NCI-H2196 (cell line): ENCODE measurements at regions not wholly inside any gene's neighbourhood (a gene's known extent, or its start where the extent isn't known, plus 50 kb on each side); places are given as distances from the start of the nearest gene placed in this dataset.

Experiments used
- DNase-seq: peaks from one replicate; lab custom pipeline; 2025; ENCODE audit not compliant: unreplicated experiment; lab: John Stamatoyannopoulos, UW

GRCh38 chr9:135289081-135289491 lies 190.5 kb upstream of the PPP1R26 start:
- no peak for DNase-seq

- DNase-seq, result no peak
Observed at GRCh38 chr9:135290086-135290485, 189.5 kb upstream of the PPP1R26 start.

- no peak for DNase-seq
Observed at GRCh38 chr9:135290566-135290965, 189.0 kb upstream of the PPP1R26 start.

- DNase-seq, result no peak
Observed at GRCh38 chr9:135291165-135291564, 188.4 kb upstream of the PPP1R26 start.

- no peak for DNase-seq
Observed at GRCh38 chr9:135294836-135295235, 184.7 kb upstream of the PPP1R26 start.

GRCh38 chr9:135295551-135296300 lies 183.9 kb upstream of the PPP1R26 start:
- no peak for DNase-seq

GRCh38 chr9:135296735-135297455 lies 182.7 kb upstream of the PPP1R26 start:
- DNase-seq, result no peak

GRCh38 chr9:135297456-135298075 lies 182.0 kb upstream of the PPP1R26 start:
- DNase-seq, result no peak

- DNase-seq, result no peak
Observed at GRCh38 chr9:135299239-135299590, 180.4 kb upstream of the PPP1R26 start.

GRCh38 chr9:135299651-135300345 lies 179.8 kb upstream of the PPP1R26 start:
- no peak for DNase-seq

GRCh38 chr9:135300346-135301141 lies 179.0 kb upstream of the PPP1R26 start:
- no peak for DNase-seq

GRCh38 chr9:135301271-135302263 lies 178.0 kb upstream of the PPP1R26 start:
- DNase-seq, result no peak

GRCh38 chr9:135302329-135303279 lies 177.0 kb upstream of the PPP1R26 start:
- DNase-seq, result no peak

- no peak for DNase-seq
Observed at GRCh38 chr9:135303280-135303647, 176.3 kb upstream of the PPP1R26 start.

GRCh38 chr9:135303865-135304499 lies 175.6 kb upstream of the PPP1R26 start:
- no peak for DNase-seq

- DNase-seq, result no peak
Observed at GRCh38 chr9:135304886-135305285, 174.7 kb upstream of the PPP1R26 start.

GRCh38 chr9:135305546-135306180 lies 173.9 kb upstream of the PPP1R26 start:
- DNase-seq, result no peak

GRCh38 chr9:135306699-135307098 lies 172.9 kb upstream of the PPP1R26 start:
- no peak for DNase-seq
